ENCODE measurements at regions not wholly inside any gene's neighbourhood (a gene's known extent, or its start where the extent isn't known, plus 50 kb on each side); places are given as distances from the start of the nearest gene placed in this dataset.

DNA sequence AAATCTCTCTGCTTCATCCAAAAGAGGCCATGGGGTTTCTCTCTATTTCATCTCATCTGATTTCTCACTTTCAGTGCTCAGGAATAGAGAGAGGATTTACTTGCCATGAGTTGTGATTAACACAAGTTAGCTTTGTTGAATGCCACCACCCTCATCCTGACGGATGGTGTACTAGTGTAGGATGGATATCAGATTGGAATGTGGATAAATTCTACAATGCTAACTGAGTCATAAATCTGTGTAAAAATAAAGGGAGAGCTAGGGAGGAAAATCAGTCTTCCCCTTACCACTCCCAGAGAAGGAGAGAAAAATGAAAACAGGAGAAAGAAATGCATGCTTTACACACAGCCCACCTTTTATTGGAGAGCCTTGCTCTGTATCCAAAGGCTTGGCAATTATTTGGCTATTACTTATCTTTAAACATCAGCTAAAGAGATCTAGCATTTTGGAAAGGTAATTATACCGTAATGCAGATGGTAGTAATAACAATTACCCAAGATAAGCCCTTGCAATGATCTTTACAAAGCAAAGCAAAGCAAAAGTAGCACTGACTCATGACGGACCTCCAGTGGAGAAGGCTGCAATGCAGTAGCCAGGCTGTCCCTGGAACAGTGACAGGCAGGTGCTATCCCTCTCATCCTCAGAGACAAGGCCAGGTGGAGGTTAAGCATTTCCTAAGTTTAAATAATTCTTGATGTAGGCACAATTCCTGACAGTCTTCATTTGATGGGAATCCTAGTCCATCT lies 306.3 kb upstream of the PPARGC1A start:
- H3K27ac ChIP-seq, result no peak overlapping the region
- no peak overlapping the region for H3K4me3 ChIP-seq
- DNase-seq (ENCODE audit: low spot score), result no peak
- TF ChIP-seq, protein P1, sequence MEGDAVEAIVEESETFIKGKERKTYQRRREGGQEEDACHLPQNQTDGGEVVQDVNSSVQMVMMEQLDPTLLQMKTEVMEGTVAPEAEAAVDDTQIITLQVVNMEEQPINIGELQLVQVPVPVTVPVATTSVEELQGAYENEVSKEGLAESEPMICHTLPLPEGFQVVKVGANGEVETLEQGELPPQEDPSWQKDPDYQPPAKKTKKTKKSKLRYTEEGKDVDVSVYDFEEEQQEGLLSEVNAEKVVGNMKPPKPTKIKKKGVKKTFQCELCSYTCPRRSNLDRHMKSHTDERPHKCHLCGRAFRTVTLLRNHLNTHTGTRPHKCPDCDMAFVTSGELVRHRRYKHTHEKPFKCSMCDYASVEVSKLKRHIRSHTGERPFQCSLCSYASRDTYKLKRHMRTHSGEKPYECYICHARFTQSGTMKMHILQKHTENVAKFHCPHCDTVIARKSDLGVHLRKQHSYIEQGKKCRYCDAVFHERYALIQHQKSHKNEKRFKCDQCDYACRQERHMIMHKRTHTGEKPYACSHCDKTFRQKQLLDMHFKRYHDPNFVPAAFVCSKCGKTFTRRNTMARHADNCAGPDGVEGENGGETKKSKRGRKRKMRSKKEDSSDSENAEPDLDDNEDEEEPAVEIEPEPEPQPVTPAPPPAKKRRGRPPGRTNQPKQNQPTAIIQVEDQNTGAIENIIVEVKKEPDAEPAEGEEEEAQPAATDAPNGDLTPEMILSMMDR (IDR thresholded peaks at IDR 0.05), result no peak

DNA sequence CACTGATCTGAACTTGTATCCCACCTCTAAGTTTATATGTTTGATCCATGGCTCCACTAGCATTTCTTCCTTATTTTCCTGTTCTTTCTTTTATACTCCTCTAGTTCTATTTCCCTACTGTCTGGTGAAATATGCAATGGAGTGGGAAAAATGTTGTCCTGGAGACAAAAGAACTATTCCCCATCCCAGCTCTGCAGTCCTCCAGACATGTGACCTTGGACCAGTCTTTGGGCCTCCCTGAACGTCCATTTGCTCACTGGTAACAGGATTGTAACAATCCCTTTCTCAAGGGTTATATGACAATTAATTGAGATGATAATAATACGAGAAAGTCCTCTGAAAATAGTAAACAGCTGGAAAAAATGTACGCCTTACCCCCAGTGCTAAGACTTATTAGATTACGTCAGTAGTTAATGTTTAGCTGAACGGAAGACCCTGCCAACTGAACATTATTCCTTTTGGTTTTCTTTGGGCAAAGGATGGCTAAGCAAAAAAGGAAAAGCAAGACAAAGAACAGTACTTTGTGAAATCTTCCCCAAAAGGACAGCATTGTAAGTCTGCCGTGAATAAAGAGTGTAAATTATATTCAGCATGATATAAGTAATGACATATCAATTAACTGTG lies 302.3 kb upstream of the PPARGC1A start:
- Histone ChIP-seq H3K4me3 (no peak overlapping the region), H3K27ac (no peak overlapping the region)
- no peak for DNase-seq (ENCODE audit: low spot score)
- TF ChIP-seq, protein P1 (IDR thresholded peaks at IDR 0.05), result no peak

DNA sequence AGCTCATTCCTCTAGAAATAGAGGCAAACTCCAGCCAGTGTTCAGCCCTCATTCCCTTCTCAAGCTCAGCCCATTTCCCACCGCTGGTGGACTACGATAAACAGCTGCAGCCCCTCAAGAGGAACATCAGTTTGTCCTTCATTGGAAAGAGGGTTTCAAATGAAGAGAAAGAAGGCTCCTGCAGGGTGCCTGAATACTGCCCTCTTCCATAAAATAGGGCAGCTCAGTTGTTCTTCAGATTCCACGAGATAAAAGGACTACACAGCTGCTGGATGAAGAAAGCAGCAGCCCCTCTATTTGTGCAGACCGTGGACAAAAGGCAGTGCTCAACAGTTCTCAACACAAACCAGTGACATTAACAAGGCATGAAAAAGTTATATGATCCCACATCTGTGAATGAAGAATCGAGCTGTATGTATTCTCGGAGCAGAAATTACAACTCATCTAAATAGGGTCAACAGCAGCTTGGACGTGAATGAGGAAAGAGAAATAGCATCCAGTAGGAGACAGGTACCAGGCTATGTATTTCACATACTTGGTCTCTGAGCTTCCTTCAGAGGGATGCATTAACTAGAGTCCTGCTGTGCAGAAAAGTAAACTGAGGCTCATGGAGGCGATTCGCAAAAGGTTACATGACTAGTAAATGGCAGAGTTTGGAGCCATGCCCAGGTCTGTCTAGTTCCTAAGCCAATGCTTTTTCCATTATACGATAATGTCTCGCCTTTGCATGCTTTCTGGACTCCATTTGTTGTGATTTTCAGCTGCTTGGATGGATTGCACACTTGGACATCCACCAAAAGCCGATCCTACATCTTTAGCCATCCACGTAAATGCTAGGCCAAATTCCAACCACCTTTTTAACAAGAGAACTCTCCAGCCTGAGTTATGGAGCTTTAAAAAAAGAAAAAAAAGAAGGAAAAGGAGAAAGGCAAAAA lies 301.2 kb upstream of the PPARGC1A start:
- Histone ChIP-seq H3K4me3 (no peak overlapping the region), H3K27ac (no peak overlapping the region)
- TF ChIP-seq, protein P1 (IDR thresholded peaks at IDR 0.05), result no peak
- no peak for DNase-seq (ENCODE audit: low spot score)

DNA sequence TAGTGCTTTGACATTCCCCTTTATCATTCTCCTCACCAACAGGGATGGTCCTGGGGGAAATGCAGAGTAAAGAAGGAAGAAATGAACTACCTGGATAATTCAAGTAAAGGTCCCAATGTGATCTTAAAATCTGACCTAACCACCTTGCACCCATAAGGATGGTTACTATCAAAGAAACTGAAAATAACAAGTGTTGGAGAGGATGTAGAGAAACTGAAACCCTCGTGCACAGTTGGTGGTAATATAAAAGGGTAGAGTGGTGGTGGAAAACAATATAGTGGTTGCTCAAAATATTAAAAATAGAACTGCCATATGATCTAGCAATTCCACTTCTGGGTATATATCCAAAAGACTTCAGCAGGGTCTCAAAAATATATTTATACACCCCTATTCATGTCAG lies 298.6 kb upstream of the PPARGC1A start:
- Histone ChIP-seq H3K27ac (no peak overlapping the region), H3K4me3 (no peak overlapping the region)
- TF ChIP-seq, protein P1 (IDR thresholded peaks at IDR 0.05), result no peak
- DNase-seq (ENCODE audit: low spot score), result no peak

DNA sequence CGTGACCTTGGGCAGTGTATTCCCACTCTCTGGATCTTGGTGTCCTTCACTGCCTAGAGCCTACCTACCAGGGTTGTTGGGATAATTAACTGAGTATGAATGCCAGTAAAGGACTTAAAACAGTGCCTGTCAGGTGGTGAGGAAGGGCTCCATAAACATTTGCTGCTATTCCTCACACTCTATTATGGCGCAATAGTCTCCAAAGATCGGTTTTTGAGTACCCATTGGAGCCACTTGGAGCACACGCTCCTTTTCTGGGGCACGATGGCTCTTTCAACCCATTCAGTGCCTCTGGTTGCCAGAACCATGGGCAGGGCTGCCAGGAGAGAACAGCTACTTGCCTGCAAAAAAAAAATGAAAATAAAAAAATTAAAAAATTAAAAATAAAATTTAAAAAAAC lies 296.6 kb upstream of the PPARGC1A start:
- Histone ChIP-seq H3K4me3 (no peak overlapping the region), H3K27ac (no peak overlapping the region)
- no peak for DNase-seq (ENCODE audit: low spot score)
- TF ChIP-seq, protein P1 (IDR thresholded peaks at IDR 0.05), result no peak

DNA sequence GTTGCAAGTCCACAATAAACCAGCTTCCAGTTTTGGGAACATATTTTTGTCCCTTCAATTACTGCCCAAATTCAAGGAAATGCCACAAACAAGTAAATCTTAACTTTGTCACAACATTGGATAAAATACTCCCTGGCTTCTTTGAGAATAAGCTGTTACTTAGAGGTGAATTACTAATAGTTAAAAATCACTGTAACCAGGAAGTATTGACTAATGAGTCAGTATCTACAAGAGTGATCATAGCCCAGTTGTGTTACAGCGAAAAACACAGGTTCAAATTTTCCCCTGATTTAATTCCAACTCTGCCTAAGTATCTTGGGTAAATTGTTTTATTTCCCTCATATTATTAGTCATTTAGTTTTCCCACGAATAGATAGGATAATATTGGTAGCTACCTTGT lies 291.2 kb upstream of the PPARGC1A start:
- DNase-seq (ENCODE audit: low spot score), result no peak
- TF ChIP-seq, protein P1 (IDR thresholded peaks at IDR 0.05), result no peak
- Histone ChIP-seq H3K27ac (no peak overlapping the region), H3K4me3 (no peak overlapping the region)
